T-helper 17 cell (primary cell): ENCODE measurements at regions not wholly inside any gene's neighbourhood (a gene's known extent, or its start where the extent isn't known, plus 50 kb on each side); places are given as distances from the start of the nearest gene placed in this dataset.
A peak's percentile ranks its signal among the peaks of the same experiment; 100 is the strongest.

ENCODE experiments used
- ATAC-seq: fragments of 150-1000 bp; cut with Tn5 transposase; 2 replicates; pipeline ENCODE4 v1.10.0; 2021; ENCODE audit warnings: mild to moderate bottlenecking, moderate library complexity
- DNase-seq, 3 donors: peaks; one replicate each; pipeline versions ENCODE4 v3.0.0 to v3.0.0-alpha.2; 2020 to 2021
- H3K9me3 ChIP-seq: one replicate; pipeline ENCODE4 v1.7.0; 2013; ENCODE audit warnings: low read length, mild to moderate bottlenecking; ENCODE audit not compliant: control insufficient read depth, poor library complexity, severe bottlenecking
- H3K27ac Mint-ChIP-seq: one replicate; pipeline ENCODE4 v1.8.0; 2022; ENCODE audit warnings: mild to moderate bottlenecking, moderate library complexity, mixed read lengths
- H3K27me3 Mint-ChIP-seq: one replicate; pipeline ENCODE4 v1.8.0; 2022; ENCODE audit warnings: mixed read lengths
- H3K36me3 Mint-ChIP-seq: one replicate; pipeline ENCODE4 v1.8.0; 2022; ENCODE audit warnings: low read depth, mixed read lengths
- H3K4me1 Mint-ChIP-seq: one replicate; pipeline ENCODE4 v1.8.0; 2022; ENCODE audit warnings: mild to moderate bottlenecking, mixed read lengths
- H3K4me3 Mint-ChIP-seq: one replicate; pipeline ENCODE4 v1.8.0; 2022; ENCODE audit warnings: mild to moderate bottlenecking, moderate library complexity, mixed read lengths

DNA sequence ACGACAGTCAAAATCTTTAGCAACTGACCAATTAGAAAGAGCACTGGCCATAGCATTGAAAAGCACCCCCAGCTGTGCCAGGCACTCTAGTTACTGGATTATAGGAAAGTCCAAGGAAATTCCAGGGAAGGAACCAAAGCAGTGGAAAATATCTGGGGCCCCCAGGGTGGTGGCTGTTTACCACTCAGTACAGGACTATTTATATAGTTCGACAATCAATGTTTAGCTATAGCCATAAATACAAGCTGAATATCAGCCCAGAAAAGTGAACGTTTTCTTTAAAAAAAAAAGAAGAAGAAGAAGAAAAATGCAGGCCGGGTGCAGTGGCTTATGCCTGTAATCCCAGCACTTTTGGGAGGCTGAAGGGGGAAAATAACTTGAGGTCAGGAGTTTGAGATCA, 55.2 kb upstream of the UBAC2 start:
- H3K27ac Mint-ChIP-seq: peak overlapping the region; percentile 53
- H3K9me3 ChIP-seq: no peaks in the 10 kb centered on the region
- ATAC-seq (no peak), DNase-seq (no peak)
- peaks cover 4% of the 10 kb centered on the region for H3K4me1 Mint-ChIP-seq
- H3K4me3 Mint-ChIP-seq: no peak overlapping the region
- H3K36me3 Mint-ChIP-seq: peaks cover 2% of the 10 kb centered on the region
- peaks cover 11% of the 10 kb centered on the region for H3K27me3 Mint-ChIP-seq

GRCh38 chr13:99150575-99151361, 49.9 kb upstream of the UBAC2 start:
- H3K9me3 ChIP-seq: no peaks in the 10 kb centered on the region
- Mint-ChIP-seq H3K27ac (no peak overlapping the region), H3K4me1 (peaks cover 7% of the 10 kb centered on the region), H3K36me3 (peaks cover 5% of the 10 kb centered on the region), H3K27me3 (no peaks in the 10 kb centered on the region), H3K4me3 (no peak overlapping the region)
- ATAC-seq: no peak
- DNase-seq: no peak
